WTC11 (cell line): ENCODE measurements at regions not wholly inside any gene's neighbourhood (a gene's known extent, or its start where the extent isn't known, plus 50 kb on each side); places are given as distances from the start of the nearest gene placed in this dataset.

Source experiments
- ATAC-seq: fragments of 200-7000 bp; cut with Tn5 transposase; 2 replicates; pipeline ENCODE4 v1.10.0; 2021; ENCODE audit warnings: mild to moderate bottlenecking, moderate library complexity
- CTCF ChIA-PET: fragments of 300-600 bp; sonication (Branson Sonifier 250); formaldehyde crosslinking; loops from one replicate; lab custom pipeline; 2021; ENCODE audit warnings: antibody characterized with exemption; lab: Charles Lee
- POLR2A ChIA-PET: fragments of 350-600 bp; sonication (Branson Sonifier 250); formaldehyde crosslinking; loops from one replicate; lab custom pipeline; 2021; ENCODE audit warnings: antibody characterized with exemption; lab: Charles Lee
- DNase-seq: peaks from one replicate; pipeline ENCODE4 v3.0.0; 2021; ENCODE audit warnings: low spot score
- H3K27ac Mint-ChIP-seq: 2 replicates; pipeline ENCODE4 v1.8.0; 2021; ENCODE audit warnings: mixed read lengths
- H3K27me3 Mint-ChIP-seq: 2 replicates; pipeline ENCODE4 v1.8.0; 2021; ENCODE audit warnings: low read depth, mild to moderate bottlenecking, moderate library complexity, mixed read lengths
- H3K36me3 Mint-ChIP-seq: 2 replicates; pipeline ENCODE4 v1.8.0; 2021; ENCODE audit warnings: mixed read lengths
- H3K4me1 Mint-ChIP-seq: 2 replicates; pipeline ENCODE4 v1.8.0; 2022; ENCODE audit warnings: mixed read lengths
- H3K4me3 Mint-ChIP-seq: 2 replicates; pipeline ENCODE4 v1.8.0; 2021; ENCODE audit warnings: mild to moderate bottlenecking, moderate library complexity, mixed read lengths
- H3K9me3 Mint-ChIP-seq: 2 replicates; pipeline ENCODE4 v1.8.0; 2021; ENCODE audit warnings: mixed read lengths
- AFF4 ChIP-seq: sonication (generic); formaldehyde crosslinking; IDR thresholded peaks from 2 replicates; pipeline ENCODE4 v1.8.1; 2023; ENCODE audit warnings: mild to moderate bottlenecking, missing genetic modification reagents, borderline replicate concordance
- AR ChIP-seq: fragments of 250-450 bp; sonication (Bioruptor Pico); IDR thresholded peaks from 2 replicates; pipeline ENCODE4 v1.9.0; 2021; ENCODE audit warnings: mild to moderate bottlenecking
- CREM ChIP-seq: sonication (generic); formaldehyde crosslinking; IDR thresholded peaks from 2 replicates; pipeline ENCODE4 v1.8.1; 2022; ENCODE audit warnings: mild to moderate bottlenecking, missing genetic modification reagents, moderate library complexity
- CTCF ChIP-seq: fragments of 200-600 bp; IDR thresholded peaks from 2 replicates; pipeline ENCODE4 v1.8.0; 2022; ENCODE audit warnings: antibody characterized with exemption
- ELF4 ChIP-seq: sonication (generic); formaldehyde crosslinking; IDR thresholded peaks from 2 replicates; pipeline ENCODE4 v1.8.1; 2022; ENCODE audit warnings: low read depth, mild to moderate bottlenecking, moderate library complexity, missing genetic modification reagents
- EMX1 ChIP-seq: fragments of 250-450 bp; sonication (Bioruptor Pico); IDR thresholded peaks from 2 replicates; pipeline ENCODE4 v1.8.0; 2021; ENCODE audit warnings: mild to moderate bottlenecking
- GABPB1 ChIP-seq: sonication (generic); formaldehyde crosslinking; IDR thresholded peaks from 2 replicates; pipeline ENCODE4 v1.8.1; 2023; ENCODE audit warnings: mild to moderate bottlenecking, missing genetic modification reagents
- GRHL2 ChIP-seq: fragments of 250-450 bp; sonication (Bioruptor Pico); IDR thresholded peaks from 2 replicates; pipeline ENCODE4 v1.8.0; 2022; ENCODE audit warnings: mild to moderate bottlenecking, moderate library complexity; ENCODE audit not compliant: insufficient replicate concordance, severe bottlenecking
- HMGA2 ChIP-seq: fragments of 250-450 bp; sonication (Bioruptor Pico); IDR thresholded peaks from 2 replicates; pipeline ENCODE4 v1.4.0; 2021; ENCODE audit warnings: mild to moderate bottlenecking, moderate library complexity
- KAT7 ChIP-seq: sonication (generic); formaldehyde crosslinking; IDR thresholded peaks from 2 replicates; pipeline ENCODE4 v1.8.1; 2023; ENCODE audit warnings: missing genetic modification reagents, mild to moderate bottlenecking, borderline replicate concordance
- MYBL2 ChIP-seq: sonication (generic); formaldehyde crosslinking; IDR thresholded peaks from 2 replicates; pipeline ENCODE4 v1.8.1; 2023; ENCODE audit warnings: mild to moderate bottlenecking, moderate library complexity, missing genetic modification reagents
- TCF7 ChIP-seq: sonication (generic); formaldehyde crosslinking; IDR thresholded peaks from 2 replicates; pipeline ENCODE4 v1.8.0; 2022; ENCODE audit warnings: mild to moderate bottlenecking, low read depth, missing genetic modification reagents, moderate library complexity
- USF2 ChIP-seq: sonication (generic); formaldehyde crosslinking; IDR thresholded peaks from 2 replicates; pipeline ENCODE4 v1.8.1; 2023; ENCODE audit warnings: mild to moderate bottlenecking, missing genetic modification reagents, moderate library complexity
- ZBTB21 ChIP-seq: sonication (generic); formaldehyde crosslinking; IDR thresholded peaks from 2 replicates; pipeline ENCODE4 v1.8.1; 2023; ENCODE audit warnings: mild to moderate bottlenecking, missing genetic modification reagents, borderline replicate concordance
- ZNF219 ChIP-seq: sonication (generic); formaldehyde crosslinking; IDR thresholded peaks from 2 replicates; pipeline ENCODE4 v1.8.0; 2023; ENCODE audit warnings: missing genetic modification reagents, mild to moderate bottlenecking, borderline replicate concordance
- ZNF232 ChIP-seq: sonication (generic); formaldehyde crosslinking; IDR thresholded peaks from 2 replicates; pipeline ENCODE4 v1.8.0; 2022; ENCODE audit warnings: mild to moderate bottlenecking, missing genetic modification reagents
- ZNF423 ChIP-seq: fragments of 250-450 bp; sonication (Bioruptor Pico); IDR thresholded peaks from 2 replicates; pipeline ENCODE4 v2.1.2; 2022; ENCODE audit warnings: mild to moderate bottlenecking, moderate library complexity
- TF ChIP-seq, protein P1 (sequence below): sonication (generic); formaldehyde crosslinking; IDR thresholded peaks from 2 replicates; pipeline ENCODE4 v1.8.1; 2023; ENCODE audit warnings: mild to moderate bottlenecking, missing genetic modification reagents, moderate library complexity

GRCh38 chr3:117602058-117602644 is 892.6 kb downstream of the TUSC7 start:
- DNase-seq (no peak), ATAC-seq (no peak)
- H3K4me1 Mint-ChIP-seq, result peaks cover 26% of the 10 kb centered on the region
- no peaks in the 10 kb centered on the region; the same call in 1 of the 2 replicates for H3K27me3 Mint-ChIP-seq
- no peaks in the 10 kb centered on the region for H3K36me3 Mint-ChIP-seq
- H3K4me3 Mint-ChIP-seq, result no peak overlapping the region
- ChIA-PET POLR2A (no interaction called here), CTCF (no interaction called here)
- H3K27ac Mint-ChIP-seq, result no peak overlapping the region
- TF ChIP-seq TCF7 (CRISPR knock-in tag) (no peak), ELF4 (CRISPR knock-in tag) (no peak), KAT7 (CRISPR knock-in tag) (no peak), CREM (CRISPR knock-in tag) (no peak), GRHL2 (CRISPR knock-in tag) (no peak), EMX1 (CRISPR knock-in tag) (no peak), ZNF232 (CRISPR knock-in tag) (no peak), MYBL2 (no peak), AR (CRISPR knock-in tag) (no peak), AFF4 (CRISPR knock-in tag) (no peak), ZBTB21 (CRISPR knock-in tag) (no peak), USF2 (no peak), CTCF (no peak), GABPB1 (CRISPR knock-in tag) (no peak), ZNF423 (CRISPR knock-in tag) (no peak), ZNF219 (CRISPR knock-in tag) (no peak), HMGA2 (no peak)
- TF ChIP-seq, protein P1, sequence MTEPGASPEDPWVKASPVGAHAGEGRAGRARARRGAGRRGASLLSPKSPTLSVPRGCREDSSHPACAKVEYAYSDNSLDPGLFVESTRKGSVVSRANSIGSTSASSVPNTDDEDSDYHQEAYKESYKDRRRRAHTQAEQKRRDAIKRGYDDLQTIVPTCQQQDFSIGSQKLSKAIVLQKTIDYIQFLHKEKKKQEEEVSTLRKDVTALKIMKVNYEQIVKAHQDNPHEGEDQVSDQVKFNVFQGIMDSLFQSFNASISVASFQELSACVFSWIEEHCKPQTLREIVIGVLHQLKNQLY (CRISPR knock-in tag), result no peak
- H3K9me3 Mint-ChIP-seq, result no peaks in the 10 kb centered on the region
